ENCODE measurements at regions not wholly inside any gene's neighbourhood (a gene's known extent, or its start where the extent isn't known, plus 50 kb on each side); places are given as distances from the start of the nearest gene placed in this dataset.
"Not testable (repeated sequence)": the region's sequence is repeated elsewhere in the genome, so short reads cannot be mapped to it uniquely, and the experiment has no call there.

DNA sequence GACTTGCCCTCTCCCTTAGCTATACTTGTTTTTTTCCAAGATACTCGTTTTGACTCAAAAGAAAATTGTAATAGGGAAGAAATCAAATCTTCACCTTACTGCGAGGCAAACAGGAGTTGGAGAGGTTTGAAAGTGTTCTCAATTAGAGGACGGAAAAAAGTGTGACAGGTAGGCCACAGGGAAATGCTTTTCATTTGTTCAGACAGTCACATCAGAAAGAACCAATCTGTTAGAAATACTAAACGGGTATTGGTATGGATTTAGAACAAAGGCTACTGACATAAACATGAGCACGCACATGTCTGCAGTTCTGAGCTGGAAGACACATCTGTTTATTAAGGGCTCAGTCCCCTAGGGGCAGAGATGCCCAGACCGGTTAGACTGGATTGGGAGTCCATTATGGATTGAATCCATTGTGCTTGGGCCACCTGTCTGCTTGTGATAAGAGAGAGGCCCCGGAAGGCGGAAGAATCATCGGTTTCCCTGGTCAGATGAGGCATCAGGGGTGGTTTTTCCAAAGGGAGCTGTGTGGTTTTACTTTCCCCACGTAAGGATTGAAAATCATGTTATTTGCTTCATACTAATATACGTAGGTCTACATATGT is 220.9 kb upstream of the MYLIP start:
- H3K4me3 Mint-ChIP-seq, result no peak overlapping the region
- peaks cover 2% of the 10 kb centered on the region for H3K36me3 Mint-ChIP-seq (ENCODE audit: insufficient read depth)
- DNase-seq (ENCODE audit: low spot score in 2 of 2) (no peak), ATAC-seq (replicated peaks; ENCODE audit: extremely low read depth, poor library complexity, severe bottlenecking) (no peak)
- H3K4me1 Mint-ChIP-seq, result peaks cover 6% of the 10 kb centered on the region
- H3K27ac Mint-ChIP-seq (ENCODE audit: low read depth), result no peak overlapping the region
- H3K9me3 Mint-ChIP-seq, result no peaks in the 10 kb centered on the region
- no peaks in the 10 kb centered on the region for H3K27me3 Mint-ChIP-seq

DNA sequence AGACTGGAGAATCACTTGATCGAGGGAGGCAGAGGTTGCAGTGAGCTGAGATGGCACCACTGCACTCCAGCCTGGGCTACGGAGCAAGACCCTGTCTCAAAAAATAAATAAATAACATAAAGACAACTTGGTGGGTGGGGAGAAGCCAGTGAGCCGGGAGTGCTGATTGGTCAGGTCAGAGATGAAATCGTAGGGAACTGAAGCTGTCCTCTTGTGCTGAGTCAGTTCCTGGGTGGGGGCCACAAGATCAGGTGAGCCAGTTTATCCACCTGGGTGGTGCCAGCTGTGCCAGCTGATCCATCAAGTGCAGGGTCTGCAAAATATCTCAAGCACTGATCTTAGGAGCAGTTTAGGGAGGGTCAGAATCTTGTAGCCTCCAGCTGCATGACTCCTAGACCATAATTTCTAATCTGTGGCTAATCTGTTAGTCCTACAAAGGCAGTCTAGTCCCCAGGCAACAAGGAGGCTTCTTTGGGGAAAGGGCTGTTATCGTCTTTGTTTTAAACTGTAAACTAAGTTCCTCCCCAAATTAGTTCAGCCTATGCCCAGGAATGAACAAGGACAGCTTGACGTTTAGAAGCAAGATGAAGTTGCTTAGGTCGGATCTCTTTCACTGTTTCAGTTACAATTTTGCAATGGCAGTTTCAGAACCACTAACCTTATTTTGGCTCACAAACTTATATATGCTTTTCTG is 221.5 kb upstream of the MYLIP start:
- not testable (repeated sequence) for H3K9me3 Mint-ChIP-seq; DNase-seq (ENCODE audit: low spot score in 2 of 2); H3K4me1 Mint-ChIP-seq; H3K36me3 Mint-ChIP-seq (ENCODE audit: insufficient read depth); ATAC-seq (replicated peaks; ENCODE audit: extremely low read depth, poor library complexity, severe bottlenecking); H3K4me3 Mint-ChIP-seq; H3K27ac Mint-ChIP-seq (ENCODE audit: low read depth); H3K27me3 Mint-ChIP-seq

DNA sequence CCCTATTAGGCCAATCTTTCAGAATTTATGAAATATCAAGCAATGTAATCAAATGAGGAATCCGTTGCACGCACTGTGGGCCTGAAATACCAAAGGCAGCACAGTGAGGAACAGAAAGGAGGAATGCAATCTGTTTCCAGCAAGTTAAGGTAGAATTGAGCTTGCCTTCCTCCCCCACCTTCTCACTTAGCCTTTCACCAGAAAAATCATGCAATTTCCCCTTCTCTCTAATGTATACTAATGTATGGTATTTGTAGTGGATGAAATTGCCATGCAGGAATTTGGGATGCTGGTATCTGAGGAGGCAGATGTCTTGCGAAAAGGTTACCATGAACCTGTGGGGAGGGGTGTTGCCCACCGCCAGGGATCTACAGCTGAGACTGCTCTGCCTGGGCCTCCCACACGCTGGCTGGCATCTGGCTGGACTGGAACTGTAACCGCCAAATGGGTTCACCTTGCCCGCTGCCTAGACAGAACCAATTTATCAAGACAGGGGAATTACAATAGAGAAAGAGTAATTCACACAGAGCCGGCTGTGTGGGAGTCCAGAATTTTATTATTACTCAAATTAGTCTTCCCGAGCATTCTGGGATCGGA is 222.4 kb upstream of the MYLIP start:
- no peak for DNase-seq (ENCODE audit: low spot score in 2 of 2)
- no peak for ATAC-seq (replicated peaks; ENCODE audit: extremely low read depth, poor library complexity, severe bottlenecking)
- H3K9me3 Mint-ChIP-seq, result no peaks in the 10 kb centered on the region
- H3K4me3 Mint-ChIP-seq, result no peak overlapping the region
- H3K4me1 Mint-ChIP-seq, result peaks cover 1% of the 10 kb centered on the region
- H3K27me3 Mint-ChIP-seq, result peaks cover 2% of the 10 kb centered on the region
- H3K27ac Mint-ChIP-seq (ENCODE audit: low read depth), result no peak overlapping the region
- peaks cover 2% of the 10 kb centered on the region for H3K36me3 Mint-ChIP-seq (ENCODE audit: insufficient read depth)

DNA sequence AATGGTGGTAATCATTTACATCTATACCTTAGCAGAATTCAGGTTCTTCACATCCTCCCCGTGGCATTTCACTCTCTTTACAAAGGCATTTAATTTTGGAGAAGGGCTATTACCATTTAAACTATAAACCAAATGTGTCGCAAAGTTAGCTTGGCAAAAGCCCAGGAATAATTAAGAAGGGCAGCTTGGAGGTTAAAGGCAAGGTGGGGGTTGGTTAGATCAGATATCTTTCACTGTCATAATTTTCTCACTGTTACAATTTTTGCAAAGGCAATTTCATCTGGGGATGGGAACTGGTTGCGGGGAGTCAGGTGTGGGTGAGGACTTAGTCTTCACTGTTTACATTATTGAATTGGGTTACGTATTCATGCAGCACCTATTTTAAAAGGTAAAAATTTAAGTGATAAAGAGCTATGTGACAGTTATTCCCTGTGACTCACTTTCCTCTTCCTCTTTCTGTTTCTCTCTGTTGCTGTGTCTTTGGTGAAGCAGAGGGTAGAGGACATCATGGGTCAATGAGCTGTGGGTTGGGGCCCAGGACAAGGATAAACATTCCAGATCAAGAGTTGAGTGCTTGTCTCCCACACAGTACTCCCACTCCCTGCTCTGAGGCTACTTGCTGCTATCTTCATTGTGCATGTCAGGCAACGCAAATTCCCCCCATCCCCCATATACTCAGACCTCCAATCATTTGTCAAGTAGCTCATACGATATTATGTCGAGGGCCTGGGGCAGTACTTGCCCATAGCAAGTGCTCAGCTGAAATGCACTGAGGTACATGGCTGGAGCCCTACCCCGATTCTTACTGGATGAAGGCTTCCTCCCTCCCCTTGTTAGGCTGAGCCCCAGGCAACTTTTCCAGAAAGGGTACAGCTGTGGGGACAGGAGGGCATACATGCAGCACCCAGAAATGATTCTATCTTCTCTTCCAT is 223.1 kb upstream of the MYLIP start:
- Mint-ChIP-seq H3K27me3 (peaks cover 9% of the 10 kb centered on the region), H3K27ac (ENCODE audit: low read depth) (no peak overlapping the region), H3K4me1 (peaks cover 5% of the 10 kb centered on the region), H3K9me3 (no peaks in the 10 kb centered on the region), H3K4me3 (no peak overlapping the region), H3K36me3 (ENCODE audit: insufficient read depth) (peaks cover 2% of the 10 kb centered on the region)
- ATAC-seq (replicated peaks; ENCODE audit: extremely low read depth, poor library complexity, severe bottlenecking), result no peak
- no peak for DNase-seq (ENCODE audit: low spot score in 2 of 2)

DNA sequence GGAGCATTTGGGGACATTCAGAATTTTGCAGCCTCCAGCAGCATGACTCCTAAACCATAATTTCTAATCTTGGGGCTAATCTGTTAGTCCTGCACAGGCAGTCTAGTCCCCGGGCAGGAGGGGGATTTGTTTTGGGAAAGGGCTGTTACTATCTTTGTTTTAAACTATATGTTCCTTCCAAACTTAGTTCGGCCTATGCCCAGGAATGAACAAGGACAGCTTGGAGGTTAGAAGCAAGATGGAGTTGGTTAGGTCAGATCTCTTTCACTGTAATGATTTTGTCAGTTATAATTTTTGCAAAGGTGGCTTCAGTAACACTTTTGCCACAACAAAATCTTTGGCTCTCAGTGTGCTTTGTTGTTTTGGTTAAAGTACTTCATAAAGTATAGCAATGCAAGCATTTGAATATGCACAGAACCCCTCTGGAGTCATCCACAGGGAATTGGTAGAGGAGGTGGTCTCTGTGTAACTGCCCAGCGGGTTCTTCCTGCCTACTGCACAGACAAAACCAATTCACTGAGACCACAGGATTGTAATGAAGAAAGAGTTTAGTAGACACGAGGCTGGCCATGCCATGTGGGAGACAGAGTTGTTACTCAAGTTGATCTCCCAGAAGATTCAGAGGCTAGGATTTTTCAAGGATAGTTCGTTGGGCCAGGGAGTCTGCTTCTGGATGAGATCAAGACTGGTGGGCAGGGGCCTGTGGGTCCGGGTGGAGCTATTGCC is 224.1 kb upstream of the MYLIP start:
- Mint-ChIP-seq H3K36me3 (ENCODE audit: insufficient read depth) (peaks cover 2% of the 10 kb centered on the region), H3K4me3 (no peak overlapping the region), H3K27ac (ENCODE audit: low read depth) (no peak overlapping the region), H3K4me1 (peaks cover 5% of the 10 kb centered on the region), H3K9me3 (no peaks in the 10 kb centered on the region), H3K27me3 (peaks cover 13% of the 10 kb centered on the region)
- no peak for DNase-seq (ENCODE audit: low spot score in 2 of 2)
- ATAC-seq (replicated peaks; ENCODE audit: extremely low read depth, poor library complexity, severe bottlenecking), result no peak

DNA sequence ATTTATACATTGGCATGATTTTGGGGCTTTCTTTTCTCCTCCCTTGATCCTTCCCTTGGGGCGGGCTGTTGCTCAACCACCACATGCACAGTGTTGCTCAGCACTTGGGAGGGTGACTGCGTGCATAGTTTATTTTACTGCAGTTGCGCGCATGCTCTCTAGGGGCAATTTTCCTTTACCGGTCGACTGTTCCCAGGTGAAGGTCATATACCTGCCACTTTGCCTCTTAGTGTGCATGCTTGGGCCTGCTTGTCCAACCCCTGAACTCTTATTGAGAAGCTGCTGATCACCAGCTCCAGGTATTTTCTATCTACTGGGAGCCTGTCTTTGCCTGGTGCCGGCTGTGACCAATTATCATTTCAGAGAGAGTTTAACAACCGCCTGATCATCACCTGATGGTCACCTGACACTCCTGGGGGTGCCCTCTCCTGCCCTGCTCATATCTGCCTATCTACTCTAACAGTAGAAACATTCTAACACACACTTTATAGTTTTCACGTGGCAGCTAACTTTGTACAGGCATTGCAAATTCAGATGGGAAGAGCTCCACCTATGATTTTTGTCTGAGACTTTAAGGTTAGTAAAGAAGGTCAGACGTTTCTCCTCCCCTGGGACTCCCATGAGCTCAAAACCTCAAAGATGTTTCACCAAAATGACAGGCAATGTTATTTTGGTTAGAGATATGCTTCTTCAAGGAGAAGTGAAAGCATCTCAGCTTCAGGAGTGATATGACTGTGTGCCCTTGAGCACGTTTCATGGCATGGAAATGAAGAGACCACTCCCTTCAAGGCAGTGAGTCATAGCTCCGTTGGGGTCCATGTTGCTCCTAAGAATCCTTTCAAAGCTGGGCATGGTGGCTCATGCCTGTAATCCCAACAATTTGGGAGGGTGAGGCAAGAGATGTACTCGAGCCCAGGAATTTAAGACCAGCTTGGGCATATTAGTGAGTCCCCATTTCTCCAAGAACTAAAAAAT is 227.5 kb upstream of the MYLIP start:
- DNase-seq (ENCODE audit: low spot score in 2 of 2) (no peak), ATAC-seq (replicated peaks; ENCODE audit: extremely low read depth, poor library complexity, severe bottlenecking) (no peak)
- peaks cover 5% of the 10 kb centered on the region for H3K4me1 Mint-ChIP-seq
- H3K27me3 Mint-ChIP-seq, result peaks cover 13% of the 10 kb centered on the region
- no peaks in the 10 kb centered on the region for H3K36me3 Mint-ChIP-seq (ENCODE audit: insufficient read depth)
- H3K9me3 Mint-ChIP-seq, result no peaks in the 10 kb centered on the region
- H3K4me3 Mint-ChIP-seq, result no peak overlapping the region
- peak overlapping the region; percentile 23 for H3K27ac Mint-ChIP-seq (ENCODE audit: low read depth)

DNA sequence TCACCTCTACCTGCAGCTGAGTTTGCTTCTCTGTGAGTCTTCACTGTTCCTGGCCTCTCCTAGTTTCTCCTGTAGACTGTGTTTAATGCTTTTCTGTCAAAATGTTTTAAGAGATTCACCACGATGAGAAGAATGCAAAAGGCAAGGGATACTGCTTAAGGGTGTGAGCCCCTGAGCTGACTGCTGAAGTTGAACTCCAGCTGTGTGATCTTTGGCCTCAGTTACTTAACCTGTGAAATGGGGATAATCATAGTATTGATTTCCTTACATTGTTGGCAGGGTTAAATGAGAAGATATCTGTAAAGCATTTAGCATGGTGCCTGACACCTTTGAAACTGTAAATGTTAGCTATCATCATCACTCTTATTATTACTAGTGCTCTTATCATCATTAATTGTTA is 230.2 kb upstream of the MYLIP start:
- H3K27me3 Mint-ChIP-seq, result peaks cover 13% of the 10 kb centered on the region
- DNase-seq (ENCODE audit: low spot score in 2 of 2) (no peak), ATAC-seq (replicated peaks; ENCODE audit: extremely low read depth, poor library complexity, severe bottlenecking) (no peak)
- H3K9me3 Mint-ChIP-seq, result no peaks in the 10 kb centered on the region
- H3K4me1 Mint-ChIP-seq, result peaks cover 5% of the 10 kb centered on the region
- no peak overlapping the region for H3K27ac Mint-ChIP-seq (ENCODE audit: low read depth)
- H3K36me3 Mint-ChIP-seq (ENCODE audit: insufficient read depth), result no peaks in the 10 kb centered on the region
- no peak overlapping the region for H3K4me3 Mint-ChIP-seq

DNA sequence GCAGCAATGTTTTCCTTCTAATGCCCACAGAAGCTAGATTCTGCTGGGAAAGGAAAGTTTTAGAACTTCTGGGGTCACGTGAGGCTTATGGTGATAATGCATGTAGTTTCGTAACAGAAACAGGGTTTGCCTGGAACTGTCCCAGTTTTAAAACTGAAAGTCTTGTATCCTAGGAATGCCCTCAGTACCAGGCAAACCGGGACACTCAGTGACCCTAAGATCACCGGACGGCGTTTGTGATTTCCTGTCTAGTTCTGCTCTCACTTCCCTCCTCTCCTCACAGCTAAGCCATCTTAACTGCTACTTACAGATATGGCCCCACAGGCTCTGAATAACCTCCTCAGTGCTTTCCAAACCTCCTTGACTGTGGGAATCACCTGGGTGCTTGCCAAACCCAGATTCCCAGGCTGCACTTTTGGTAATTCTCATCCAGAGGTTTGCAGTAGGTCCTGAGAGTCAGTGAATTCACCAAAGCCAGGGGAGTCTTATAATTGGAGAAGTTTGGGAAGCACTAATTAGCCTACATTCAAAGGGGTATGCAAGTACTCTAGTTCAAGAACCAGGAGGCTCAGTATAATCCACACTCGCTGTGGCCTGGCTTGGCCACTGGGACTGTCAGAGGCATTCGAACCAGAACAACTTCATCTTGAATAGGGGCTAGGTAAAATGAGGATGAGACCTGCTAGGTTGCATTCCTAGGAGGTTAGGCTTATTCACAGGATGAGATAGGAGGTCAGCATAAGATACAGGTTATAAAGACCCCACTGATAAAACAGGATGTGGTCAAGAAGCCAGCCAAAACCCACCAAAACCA is 231.6 kb upstream of the MYLIP start:
- Mint-ChIP-seq H3K27ac (ENCODE audit: low read depth) (no peak overlapping the region), H3K27me3 (peaks cover 13% of the 10 kb centered on the region), H3K9me3 (no peaks in the 10 kb centered on the region), H3K36me3 (ENCODE audit: insufficient read depth) (no peaks in the 10 kb centered on the region), H3K4me1 (peaks cover 5% of the 10 kb centered on the region), H3K4me3 (no peak overlapping the region)
- DNase-seq (ENCODE audit: low spot score in 2 of 2) (no peak), ATAC-seq (replicated peaks; ENCODE audit: extremely low read depth, poor library complexity, severe bottlenecking) (no peak)

DNA sequence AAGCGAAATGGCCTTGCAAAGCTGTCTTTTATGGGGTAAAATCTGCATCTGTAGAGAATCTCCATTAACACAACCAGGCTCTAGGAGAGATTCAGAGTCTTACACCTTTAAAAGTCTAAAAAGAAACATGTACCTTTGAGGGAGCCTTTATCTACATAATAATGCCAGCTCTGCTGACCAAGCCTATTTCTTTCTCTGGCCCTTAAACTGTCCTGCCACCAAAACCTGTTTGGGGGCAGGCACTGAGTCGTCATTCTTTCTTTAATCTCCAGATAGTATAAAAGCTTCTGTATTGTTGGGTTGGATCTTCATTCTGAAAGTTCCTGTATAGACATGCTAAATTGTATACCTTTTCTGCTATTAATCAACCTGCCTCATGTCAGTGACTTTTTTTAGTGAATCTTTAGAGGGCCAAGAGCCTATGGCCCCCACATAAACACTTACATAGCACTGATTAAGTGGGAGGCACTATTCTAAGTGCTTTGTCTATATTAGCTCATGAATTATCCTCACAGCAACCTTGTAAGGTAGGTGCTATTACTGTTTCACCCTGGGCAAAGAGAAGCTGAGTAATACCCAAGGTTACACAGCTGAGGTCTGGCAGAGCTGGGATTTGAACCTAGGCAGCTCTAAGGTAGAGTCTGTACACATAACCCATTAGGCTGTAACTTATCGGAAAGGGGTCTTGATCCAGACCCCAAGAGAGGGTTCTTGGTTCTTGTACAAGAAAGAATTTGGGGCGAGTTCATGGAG is 232.3 kb upstream of the DTNBP1 start:
- H3K36me3 Mint-ChIP-seq (ENCODE audit: insufficient read depth), result no peaks in the 10 kb centered on the region
- no peak overlapping the region for H3K4me3 Mint-ChIP-seq
- no peaks in the 10 kb centered on the region for H3K27me3 Mint-ChIP-seq
- no peaks in the 10 kb centered on the region for H3K9me3 Mint-ChIP-seq
- DNase-seq (ENCODE audit: low spot score in 2 of 2), result no peak
- no peak for ATAC-seq (replicated peaks; ENCODE audit: extremely low read depth, poor library complexity, severe bottlenecking)
- no peaks in the 10 kb centered on the region for H3K4me1 Mint-ChIP-seq
- no peak overlapping the region for H3K27ac Mint-ChIP-seq (ENCODE audit: low read depth)

DNA sequence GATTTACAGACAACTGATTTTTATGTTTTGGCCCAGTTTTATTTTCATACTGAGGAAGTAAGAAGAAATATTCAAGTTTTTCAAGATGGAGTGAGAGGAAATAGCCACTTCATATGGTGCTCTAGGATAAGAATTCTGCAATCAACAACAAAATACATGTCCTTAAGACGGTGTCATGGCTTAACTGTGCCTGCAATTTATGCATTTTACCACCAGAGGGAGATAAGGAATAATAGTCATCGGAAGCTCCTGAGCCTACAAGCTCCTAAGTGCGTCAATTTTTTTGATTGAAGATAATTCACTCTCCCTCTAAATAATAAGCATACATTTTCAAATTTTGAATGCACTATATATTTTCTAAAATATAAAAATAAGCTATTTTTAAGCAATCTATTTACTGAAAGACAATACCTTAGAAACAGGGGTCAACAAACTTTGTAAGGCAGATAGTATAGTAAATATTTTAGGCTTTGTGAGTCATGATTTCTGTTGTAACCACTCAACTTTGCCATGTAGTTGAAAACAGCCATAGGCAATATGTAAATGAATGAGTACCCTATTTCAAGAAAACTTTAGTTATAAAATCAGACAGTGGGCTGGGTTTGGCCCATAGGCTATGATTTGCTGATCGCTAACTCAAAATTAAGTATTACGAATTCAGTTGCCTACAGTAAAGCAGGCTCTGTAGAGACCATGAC is 230.9 kb upstream of the DTNBP1 start:
- Mint-ChIP-seq H3K27ac (ENCODE audit: low read depth) (no peak overlapping the region), H3K4me1 (no peaks in the 10 kb centered on the region), H3K4me3 (no peak overlapping the region), H3K36me3 (ENCODE audit: insufficient read depth) (no peaks in the 10 kb centered on the region), H3K27me3 (no peaks in the 10 kb centered on the region), H3K9me3 (no peaks in the 10 kb centered on the region)
- ATAC-seq (replicated peaks; ENCODE audit: extremely low read depth, poor library complexity, severe bottlenecking), result no peak
- no peak for DNase-seq (ENCODE audit: low spot score in 2 of 2)
